ENCODE measurements at regions not wholly inside any gene's neighbourhood (a gene's known extent, or its start where the extent isn't known, plus 50 kb on each side); places are given as distances from the start of the nearest gene placed in this dataset.

DNA sequence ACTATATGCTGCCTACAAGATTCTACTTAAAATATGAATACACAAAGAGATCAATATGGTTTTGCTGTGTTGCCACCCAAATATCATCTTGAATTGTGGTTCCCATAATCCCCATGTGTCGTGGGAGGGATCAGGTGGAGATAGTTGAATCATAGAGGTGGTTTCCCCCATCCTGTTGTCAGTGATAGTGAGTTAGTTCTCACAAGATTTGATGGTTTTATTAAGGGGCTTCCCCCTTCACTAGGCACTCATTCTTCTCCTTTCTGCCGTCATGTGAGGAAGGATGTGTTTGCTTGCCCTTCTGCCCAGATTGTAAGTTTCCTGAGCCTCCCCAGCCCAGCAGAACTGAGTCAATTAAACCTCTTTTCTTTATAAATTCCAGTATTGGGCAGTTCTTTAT lies 654.4 kb upstream of the NR5A2 start:
- WGBS (ENCODE audit: low lambda C conversion rate) = 4% methylated on average over 2 of the region's 2 CpGs
- H3K36me3 ChIP-seq (replicated peaks in 1 of 2; ENCODE audit: control insufficient read depth in 1 of 2, insufficient read depth in 2 of 2, low read length in 2 of 2) = no peaks in the 10 kb centered on the region
- no peaks in the 10 kb centered on the region for H3K4me1 ChIP-seq (ENCODE audit: insufficient read depth, low read length)
- no peaks in the 10 kb centered on the region for H3K79me2 ChIP-seq (ENCODE audit: insufficient read depth, low read length)
- no peak overlapping the region for H3K4me3 ChIP-seq (replicated peaks in 1 of 3; ENCODE audit: insufficient read depth in 1 of 3, low read depth in 2 of 3, low read length in 3 of 3)
- FAIRE-seq (no peak), DNase-seq (ENCODE audit: low spot score) (no peak), ATAC-seq (no peak)
- intact Hi-C loops (cut with micrococcal nuclease; ENCODE audit: unreplicated experiment) (no loop called here), in situ Hi-C loops (cut with HindIII; ENCODE audit: extremely low pct_ligation_motif_present, low pct_unique_long_range_greater_than_20kb) (no loop called here)
- no peaks in the 10 kb centered on the region for H4K20me1 ChIP-seq (ENCODE audit: insufficient read depth, low read length)
- peaks cover 30% of the 10 kb centered on the region for H3K9me3 ChIP-seq (ENCODE audit: low read length)
- no peaks in the 10 kb centered on the region for H3K27me3 ChIP-seq (ENCODE audit: control insufficient read depth in 1 of 2, insufficient read depth in 2 of 2, low read length in 2 of 2)
- POLR2A ChIA-PET = no interaction called here
- CTCF ChIA-PET (ENCODE audit: low intra/inter-chr PET ratio, low total read pairs) = no interaction called here
- H3K4me2 ChIP-seq (ENCODE audit: low read depth, low read length) = no peak overlapping the region
- BruUV-seq (replicated peaks) = no TSS peak
- no peak overlapping the region for H3K9ac ChIP-seq (ENCODE audit: insufficient read depth, low read depth, low read length)
- no peak overlapping the region for H2AFZ ChIP-seq (ENCODE audit: low read length)
- TF ChIP-seq, protein P1, sequence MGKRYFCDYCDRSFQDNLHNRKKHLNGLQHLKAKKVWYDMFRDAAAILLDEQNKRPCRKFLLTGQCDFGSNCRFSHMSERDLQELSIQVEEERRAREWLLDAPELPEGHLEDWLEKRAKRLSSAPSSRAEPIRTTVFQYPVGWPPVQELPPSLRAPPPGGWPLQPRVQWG (CRISPR knock-in tag; IDR thresholded peaks at IDR 0.05; ENCODE audit: borderline replicate concordance, low read depth) = no peak
- TF ChIP-seq, protein P2, sequence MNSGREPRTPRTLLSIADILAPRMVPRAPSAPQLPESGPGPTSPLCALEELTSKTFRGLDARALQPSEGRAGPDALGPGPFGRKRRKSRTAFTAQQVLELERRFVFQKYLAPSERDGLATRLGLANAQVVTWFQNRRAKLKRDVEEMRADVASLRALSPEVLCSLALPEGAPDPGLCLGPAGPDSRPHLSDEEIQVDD (CRISPR knock-in tag; IDR thresholded peaks at IDR 0.05; ENCODE audit: borderline replicate concordance) = no peak
- TF ChIP-seq ZSCAN12 (CRISPR knock-in tag; IDR thresholded peaks at IDR 0.05) = no peak
- TF ChIP-seq ISX (CRISPR knock-in tag; conservative IDR thresholded peaks at IDR 0.05) = no peak
- TF ChIP-seq, protein P3, sequence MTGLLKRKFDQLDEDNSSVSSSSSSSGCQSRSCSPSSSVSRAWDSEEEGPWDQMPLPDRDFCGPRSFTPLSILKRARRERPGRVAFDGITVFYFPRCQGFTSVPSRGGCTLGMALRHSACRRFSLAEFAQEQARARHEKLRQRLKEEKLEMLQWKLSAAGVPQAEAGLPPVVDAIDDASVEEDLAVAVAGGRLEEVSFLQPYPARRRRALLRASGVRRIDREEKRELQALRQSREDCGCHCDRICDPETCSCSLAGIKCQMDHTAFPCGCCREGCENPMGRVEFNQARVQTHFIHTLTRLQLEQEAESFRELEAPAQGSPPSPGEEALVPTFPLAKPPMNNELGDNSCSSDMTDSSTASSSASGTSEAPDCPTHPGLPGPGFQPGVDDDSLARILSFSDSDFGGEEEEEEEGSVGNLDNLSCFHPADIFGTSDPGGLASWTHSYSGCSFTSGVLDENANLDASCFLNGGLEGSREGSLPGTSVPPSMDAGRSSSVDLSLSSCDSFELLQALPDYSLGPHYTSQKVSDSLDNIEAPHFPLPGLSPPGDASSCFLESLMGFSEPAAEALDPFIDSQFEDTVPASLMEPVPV (CRISPR knock-in tag; IDR thresholded peaks at IDR 0.05) = no peak
- TF ChIP-seq ZNF441 (CRISPR knock-in tag; IDR thresholded peaks at IDR 0.05; ENCODE audit: borderline replicate concordance) = no peak
- TF ChIP-seq ZNF33B (CRISPR knock-in tag; IDR thresholded peaks at IDR 0.05) = no peak
- no peak for TF ChIP-seq ZNF720 (CRISPR knock-in tag; IDR thresholded peaks at IDR 0.05)
- TF ChIP-seq JDP2 (CRISPR knock-in tag; IDR thresholded peaks at IDR 0.05; ENCODE audit: borderline replicate concordance) = no peak
- TF ChIP-seq MAFG (CRISPR knock-in tag; IDR thresholded peaks at IDR 0.05) = no peak
- no peak overlapping the region for H3K27ac ChIP-seq (ENCODE audit: extremely low read length, insufficient read depth, low read length)
